Mucosa of descending colon (tissue), 3 donors: ENCODE measurements at regions not wholly inside any gene's neighbourhood (a gene's known extent, or its start where the extent isn't known, plus 50 kb on each side); places are given as distances from the start of the nearest gene placed in this dataset.

Experiments used
- ATAC-seq: fragments of 200-7000 bp; cut with Tn5 transposase; one replicate; pipeline ENCODE4 v1.9.1; 2020; ENCODE audit warnings: mild to moderate bottlenecking, moderate library complexity
- DNase-seq, 3 donors: peaks; one replicate each; pipeline ENCODE4 v3.0.0-alpha.2; 2020
- H3K36me3 ChIP-seq: fragments of 200-600 bp; one replicate; pipeline ENCODE4 v1.8.0; 2021; ENCODE audit warnings: low read depth, mild to moderate bottlenecking
- H3K4me1 ChIP-seq: fragments of 200-600 bp; one replicate; pipeline ENCODE4 v1.8.0; 2021; ENCODE audit warnings: low read depth, mild to moderate bottlenecking
- H3K4me3 ChIP-seq: fragments of 200-600 bp; one replicate; pipeline ENCODE4 v1.8.0; 2021; ENCODE audit warnings: mild to moderate bottlenecking
- H3K9me3 ChIP-seq: fragments of 200-600 bp; one replicate; pipeline ENCODE4 v1.8.0; 2021; ENCODE audit warnings: mild to moderate bottlenecking
- intact Hi-C, 2 donors: fragments of 100-400 bp; cut with DNase I in 1 of 2; cut with micrococcal nuclease in 1 of 2; formaldehyde crosslinking; loops; one replicate each; pipeline versions ENCODE4 v1.11.0 to v1.11.1; 2022; cut with DNase I, micrococcal nuclease
- TF ChIP-seq, protein P1 (sequence below): fragments of 200-600 bp; IDR thresholded peaks from one replicate; pipeline ENCODE4 v1.8.0; 2022; ENCODE audit warnings: antibody characterized with exemption, mild to moderate bottlenecking
- donor health status: DM: no; HTN: no; CAD: no; lungs with moderate emphysema.
- donor health status: DM: no; HTN: no; CAD: no.
- donor health status: DM: no; HTN: yes; CAD: no.

DNA sequence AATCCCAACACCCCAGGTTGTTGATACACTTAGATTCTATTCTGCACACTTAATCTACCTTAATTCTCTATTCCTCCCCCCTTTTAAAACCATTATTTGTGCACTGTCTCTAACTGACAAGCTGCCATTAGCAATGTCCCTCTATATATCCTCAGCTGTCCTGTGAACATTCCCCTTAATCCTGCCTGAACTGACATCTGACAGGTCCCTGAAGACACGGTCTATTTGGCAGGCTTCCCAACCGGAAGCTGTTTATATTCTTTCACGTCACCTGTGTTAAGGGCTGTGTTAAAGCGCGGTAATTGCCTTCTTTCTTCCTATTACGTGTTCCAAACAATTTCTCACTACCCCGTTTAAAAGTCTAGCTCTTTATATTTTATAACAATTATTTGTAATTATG, 277.3 kb downstream of the CDH9 start:
- Histone ChIP-seq H3K9me3 (peaks cover 10% of the 10 kb centered on the region), H3K4me1 (no peaks in the 10 kb centered on the region), H3K36me3 (no peaks in the 10 kb centered on the region), H3K4me3 (no peak overlapping the region)
- TF ChIP-seq, protein P1, sequence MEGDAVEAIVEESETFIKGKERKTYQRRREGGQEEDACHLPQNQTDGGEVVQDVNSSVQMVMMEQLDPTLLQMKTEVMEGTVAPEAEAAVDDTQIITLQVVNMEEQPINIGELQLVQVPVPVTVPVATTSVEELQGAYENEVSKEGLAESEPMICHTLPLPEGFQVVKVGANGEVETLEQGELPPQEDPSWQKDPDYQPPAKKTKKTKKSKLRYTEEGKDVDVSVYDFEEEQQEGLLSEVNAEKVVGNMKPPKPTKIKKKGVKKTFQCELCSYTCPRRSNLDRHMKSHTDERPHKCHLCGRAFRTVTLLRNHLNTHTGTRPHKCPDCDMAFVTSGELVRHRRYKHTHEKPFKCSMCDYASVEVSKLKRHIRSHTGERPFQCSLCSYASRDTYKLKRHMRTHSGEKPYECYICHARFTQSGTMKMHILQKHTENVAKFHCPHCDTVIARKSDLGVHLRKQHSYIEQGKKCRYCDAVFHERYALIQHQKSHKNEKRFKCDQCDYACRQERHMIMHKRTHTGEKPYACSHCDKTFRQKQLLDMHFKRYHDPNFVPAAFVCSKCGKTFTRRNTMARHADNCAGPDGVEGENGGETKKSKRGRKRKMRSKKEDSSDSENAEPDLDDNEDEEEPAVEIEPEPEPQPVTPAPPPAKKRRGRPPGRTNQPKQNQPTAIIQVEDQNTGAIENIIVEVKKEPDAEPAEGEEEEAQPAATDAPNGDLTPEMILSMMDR, result no peak
- ATAC-seq (no peak), DNase-seq (no peak)
- intact Hi-C loops, result no loop called here

DNA sequence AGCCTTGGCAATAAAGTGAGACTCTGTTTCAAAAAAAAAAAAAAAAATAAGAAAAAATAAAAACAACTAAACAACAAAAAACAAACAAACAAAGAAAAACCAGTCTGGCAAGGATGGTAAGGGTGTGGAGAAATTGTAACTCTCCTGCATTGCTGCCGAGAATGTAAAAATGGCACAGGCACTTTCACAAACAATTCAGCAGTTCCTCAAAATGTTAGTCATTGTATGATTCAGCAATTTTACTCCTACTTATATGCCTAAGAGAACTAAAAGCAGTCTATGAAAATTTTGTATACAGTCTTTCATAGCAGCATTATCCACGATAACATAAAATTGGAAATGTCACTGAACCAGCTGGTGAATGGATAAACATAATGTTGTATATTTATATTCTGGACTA, 280.4 kb downstream of the CDH9 start:
- TF ChIP-seq, protein P1, result no peak
- Histone ChIP-seq H3K36me3 (no peaks in the 10 kb centered on the region), H3K9me3 (peaks cover 22% of the 10 kb centered on the region), H3K4me1 (no peaks in the 10 kb centered on the region), H3K4me3 (no peak overlapping the region)
- DNase-seq (no peak), ATAC-seq (no peak)
- intact Hi-C loops, result no loop called here

DNA sequence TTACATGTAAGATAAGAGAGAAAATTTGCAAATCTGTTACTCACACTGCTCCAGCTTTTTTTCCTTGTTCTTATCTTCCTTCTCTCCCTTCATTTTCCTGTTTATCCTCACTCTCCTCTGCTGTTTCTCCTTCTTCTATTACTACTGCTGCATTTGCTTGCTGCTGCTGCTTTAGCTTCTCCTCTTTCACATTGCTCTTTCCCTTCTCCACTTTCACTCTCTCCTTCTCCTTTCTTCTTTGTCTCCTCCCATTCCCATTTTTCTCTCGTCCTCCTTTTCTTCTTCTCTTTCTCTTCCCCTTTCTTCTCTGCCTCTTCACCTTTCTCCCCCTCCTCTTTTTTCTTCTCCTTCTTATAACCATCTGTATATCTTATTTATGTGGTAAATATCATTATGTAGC, 288.6 kb downstream of the CDH9 start:
- Histone ChIP-seq H3K4me1 (no peaks in the 10 kb centered on the region), H3K4me3 (no peak overlapping the region), H3K36me3 (no peaks in the 10 kb centered on the region), H3K9me3 (peaks cover 44% of the 10 kb centered on the region)
- intact Hi-C loops, result no loop called here
- no peak for ATAC-seq
- TF ChIP-seq, protein P1, result no peak
- no peak for DNase-seq

DNA sequence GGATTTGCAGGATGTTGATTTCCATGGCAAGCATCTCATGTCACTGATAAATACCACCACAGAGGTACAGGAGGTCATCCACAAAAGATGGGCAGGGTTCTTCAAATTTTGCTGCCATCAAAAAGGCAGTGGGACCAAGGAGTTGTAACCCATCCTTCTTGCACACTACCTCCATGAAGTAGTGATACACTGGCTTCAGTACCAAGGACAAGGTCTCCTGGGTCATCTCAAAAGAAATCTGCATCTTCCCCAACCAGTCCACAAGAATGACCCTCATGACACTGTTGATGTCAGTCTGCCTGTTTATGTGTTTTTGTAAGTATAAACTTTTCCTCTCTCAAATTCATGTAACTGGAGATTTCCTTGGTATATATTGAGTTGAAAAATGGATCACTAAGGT, 298.2 kb downstream of the CDH9 start:
- no peak for ATAC-seq
- peaks cover 41% of the 10 kb centered on the region for H3K9me3 ChIP-seq
- intact Hi-C loops, result no loop called here
- TF ChIP-seq, protein P1, result no peak
- no peak for DNase-seq
- H3K4me1 ChIP-seq, result no peaks in the 10 kb centered on the region
- no peak overlapping the region for H3K4me3 ChIP-seq
- no peaks in the 10 kb centered on the region for H3K36me3 ChIP-seq

DNA sequence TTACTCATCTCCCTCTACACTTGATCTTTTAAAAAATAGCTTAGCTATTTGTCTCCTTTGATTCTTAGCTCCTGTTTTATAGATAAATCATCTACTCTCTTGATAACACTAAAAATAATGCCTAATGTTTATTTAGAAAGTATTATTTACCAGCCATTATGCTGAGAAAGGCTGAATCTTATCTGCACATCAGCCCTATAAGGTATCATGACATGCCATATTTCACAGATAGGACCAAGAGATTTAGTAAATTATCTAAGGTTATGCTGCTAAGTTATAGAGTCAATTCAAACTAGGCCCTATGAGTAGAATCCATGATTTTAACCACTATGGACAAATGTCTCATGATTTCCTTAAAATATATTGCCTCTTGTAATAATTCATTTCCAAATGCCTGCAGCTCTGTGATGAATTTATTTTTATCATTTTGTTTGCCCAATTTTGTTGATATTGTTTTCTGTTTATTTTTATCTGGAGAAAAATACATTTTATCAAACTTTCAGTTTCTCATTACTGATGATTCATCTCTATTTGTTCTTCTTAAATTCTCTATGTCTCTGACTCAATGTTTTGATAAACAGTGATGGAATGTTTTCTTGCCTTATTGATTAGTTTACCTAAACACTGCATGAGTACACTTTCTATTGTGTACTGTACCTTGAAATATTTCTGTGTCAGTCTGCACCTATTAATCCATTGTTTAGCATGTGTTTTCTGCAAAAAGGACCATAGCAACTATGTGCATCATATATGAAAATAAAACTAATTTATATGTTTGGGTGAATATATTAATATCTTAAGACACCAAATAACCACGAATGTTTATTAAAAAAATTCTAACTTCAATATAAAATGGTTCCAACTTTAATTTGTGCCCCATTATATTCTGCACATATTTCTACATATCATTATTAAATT, 300.8 kb downstream of the CDH9 start:
- TF ChIP-seq, protein P1, result no peak
- intact Hi-C loops, result no loop called here
- Histone ChIP-seq H3K9me3 (peaks cover 43% of the 10 kb centered on the region), H3K36me3 (no peaks in the 10 kb centered on the region), H3K4me3 (no peak overlapping the region), H3K4me1 (no peaks in the 10 kb centered on the region)
- DNase-seq (no peak), ATAC-seq (no peak)
